Ecto neural progenitor cell (in vitro differentiated cells): ENCODE measurements at regions not wholly inside any gene's neighbourhood (a gene's known extent, or its start where the extent isn't known, plus 50 kb on each side); places are given as distances from the start of the nearest gene placed in this dataset.

Experiments
- DNase-seq: peaks from one replicate; pipeline ENCODE4 v3.0.0-alpha.2; 2018; ENCODE audit warnings: low spot score

- DNase-seq: no peak
Observed at GRCh38 chr4:15130441-15130840, 128.2 kb downstream of the CPEB2 start.

DNA sequence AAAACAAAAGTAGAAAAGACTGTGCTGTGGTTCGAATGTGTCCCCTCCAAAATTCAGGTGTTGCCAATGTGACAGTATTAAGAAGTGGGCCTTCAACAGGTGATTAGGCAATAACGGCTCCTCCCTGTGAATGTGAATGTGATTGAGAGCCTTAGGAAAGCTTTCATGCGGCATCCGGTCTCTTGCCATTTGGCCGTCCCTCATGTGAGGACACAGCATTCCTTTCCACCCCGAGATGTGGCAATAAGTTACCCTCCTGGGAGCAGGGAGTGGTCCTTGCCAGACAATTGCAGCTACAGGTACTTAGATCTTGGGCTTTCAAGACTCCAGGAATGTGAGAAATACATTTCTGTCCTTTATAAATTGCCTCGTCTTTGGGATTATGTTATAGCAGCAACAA, 129.3 kb downstream of the CPEB2 start:
- no peak for DNase-seq

GRCh38 chr4:15132739-15133138, 130.5 kb downstream of the CPEB2 start:
- DNase-seq: no peak

DNA sequence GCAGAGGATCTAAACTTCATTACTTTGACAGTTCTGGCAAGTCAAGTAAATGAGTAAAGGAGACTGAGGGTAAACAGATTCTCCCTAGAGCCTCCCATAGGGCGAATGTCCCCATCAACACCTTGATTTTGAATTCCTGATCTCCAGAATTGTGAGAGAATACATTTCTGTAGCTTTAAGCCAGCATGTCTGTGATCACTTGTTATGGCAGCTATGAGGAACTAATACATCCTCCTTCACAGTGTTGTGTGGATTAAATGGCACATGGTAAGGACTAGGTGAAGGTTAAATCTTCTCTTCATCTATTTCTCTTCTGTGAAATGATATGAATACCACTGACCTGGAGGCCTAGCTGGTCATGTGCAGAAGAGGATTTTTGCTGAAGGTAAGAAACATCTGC, 137.3 kb downstream of the CPEB2 start:
- DNase-seq: no peak

DNA sequence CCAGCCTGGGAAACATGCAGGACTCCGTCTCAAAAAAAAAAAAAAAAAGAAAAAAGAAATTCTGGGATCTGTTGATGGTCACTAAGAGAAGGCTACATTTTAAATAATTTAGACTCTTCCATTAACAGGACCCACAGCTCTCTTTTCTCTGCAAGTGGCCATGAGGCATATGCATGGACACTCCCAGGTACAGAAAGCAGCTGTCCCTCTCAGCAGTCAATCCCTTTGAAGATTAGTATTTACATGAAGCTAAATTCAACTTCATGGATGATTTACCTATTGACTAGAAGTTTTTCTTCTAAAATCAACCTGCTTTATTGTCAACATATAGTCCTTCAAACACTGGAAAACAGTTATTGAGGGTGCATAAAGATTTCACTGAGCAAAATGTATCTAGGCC, 139.9 kb downstream of the CPEB2 start:
- no peak for DNase-seq

DNA sequence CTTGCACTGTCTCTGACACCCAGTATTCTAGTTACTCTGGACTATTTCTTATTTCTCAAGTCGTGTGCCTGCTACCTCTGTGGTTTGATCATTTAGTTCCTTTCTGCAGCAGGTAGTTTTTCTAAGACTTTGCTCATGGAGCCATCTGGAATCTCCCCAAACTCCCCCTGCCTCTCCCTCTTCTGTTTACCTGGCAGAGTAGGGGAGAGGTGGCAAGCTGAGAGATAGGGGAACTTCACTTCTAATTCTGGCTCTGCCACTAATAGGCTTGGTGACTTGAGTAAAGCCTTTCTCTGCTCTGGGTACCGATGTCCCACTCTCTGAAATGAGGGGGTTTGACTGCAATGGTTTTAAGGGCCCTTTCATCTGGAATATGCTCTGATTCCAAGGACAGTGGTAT, 141.3 kb downstream of the CPEB2 start:
- no peak for DNase-seq

GRCh38 chr4:15144249-15144966, 142.1 kb downstream of the CPEB2 start:
- no peak for DNase-seq

- no peak for DNase-seq
Observed at GRCh38 chr4:15144967-15145295, 142.7 kb downstream of the CPEB2 start.

- no peak for DNase-seq
Observed at GRCh38 chr4:15145709-15146108, 143.4 kb downstream of the CPEB2 start.

DNA sequence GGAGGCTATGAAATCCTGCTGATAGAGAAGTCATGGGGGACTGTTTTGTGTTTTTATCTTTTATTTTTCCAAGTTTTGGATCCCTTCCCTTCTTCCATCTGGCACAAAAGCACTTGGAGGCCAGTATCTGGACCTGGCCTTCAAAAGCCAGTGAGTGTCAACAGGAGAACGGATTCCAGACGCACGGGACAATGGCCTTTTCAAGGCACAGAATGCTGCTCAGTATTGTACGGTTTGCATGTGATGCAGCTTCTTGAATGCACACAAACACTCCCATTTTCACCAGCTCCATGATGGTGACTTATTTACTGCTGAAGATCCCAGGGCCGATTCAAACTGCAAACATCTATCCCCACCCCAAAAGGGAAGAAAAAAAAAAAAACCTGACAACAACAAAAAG, 145.4 kb downstream of the CPEB2 start:
- no peak for DNase-seq

DNA sequence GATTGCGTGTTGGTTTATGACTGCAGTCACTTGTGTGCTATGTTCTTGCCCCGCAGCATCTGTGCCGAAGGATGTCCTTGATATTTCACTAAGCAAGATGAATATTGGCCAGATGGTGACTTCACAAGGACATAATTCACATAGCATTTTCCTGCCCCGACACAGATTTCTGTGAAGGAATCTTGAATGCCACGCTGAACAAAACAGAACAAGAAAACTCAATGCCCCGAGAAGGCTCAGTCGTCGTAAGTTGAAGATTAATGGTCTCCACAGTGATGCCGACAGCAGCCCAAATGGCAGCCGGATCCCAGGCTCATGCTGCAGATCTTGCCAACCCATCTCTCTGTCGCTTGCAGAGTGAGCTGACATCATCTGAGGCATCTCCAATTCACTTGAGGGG, 145.9 kb downstream of the CPEB2 start:
- DNase-seq: no peak

DNA sequence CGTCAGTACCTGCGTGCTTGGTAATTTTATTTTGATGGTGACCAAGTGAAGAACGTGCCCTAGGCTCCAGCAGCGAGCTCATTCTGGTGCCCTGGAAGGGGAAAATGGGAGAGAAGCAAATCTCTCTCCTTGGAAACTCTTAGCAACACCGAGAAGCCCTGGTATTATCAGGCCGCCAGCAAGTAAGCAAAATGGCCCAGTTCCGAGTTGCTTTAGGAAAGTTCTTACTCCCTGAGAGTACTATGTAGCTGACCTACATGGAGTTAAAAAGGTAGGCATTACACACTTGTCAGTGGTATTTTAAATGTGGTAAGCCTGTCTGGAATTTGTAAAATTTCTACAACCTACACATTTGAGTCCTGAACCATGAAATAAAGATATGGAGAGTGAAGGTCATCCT, 146.4 kb downstream of the CPEB2 start:
- no peak for DNase-seq

GRCh38 chr4:15149234-15149838, 147.1 kb downstream of the CPEB2 start:
- DNase-seq: no peak

DNA sequence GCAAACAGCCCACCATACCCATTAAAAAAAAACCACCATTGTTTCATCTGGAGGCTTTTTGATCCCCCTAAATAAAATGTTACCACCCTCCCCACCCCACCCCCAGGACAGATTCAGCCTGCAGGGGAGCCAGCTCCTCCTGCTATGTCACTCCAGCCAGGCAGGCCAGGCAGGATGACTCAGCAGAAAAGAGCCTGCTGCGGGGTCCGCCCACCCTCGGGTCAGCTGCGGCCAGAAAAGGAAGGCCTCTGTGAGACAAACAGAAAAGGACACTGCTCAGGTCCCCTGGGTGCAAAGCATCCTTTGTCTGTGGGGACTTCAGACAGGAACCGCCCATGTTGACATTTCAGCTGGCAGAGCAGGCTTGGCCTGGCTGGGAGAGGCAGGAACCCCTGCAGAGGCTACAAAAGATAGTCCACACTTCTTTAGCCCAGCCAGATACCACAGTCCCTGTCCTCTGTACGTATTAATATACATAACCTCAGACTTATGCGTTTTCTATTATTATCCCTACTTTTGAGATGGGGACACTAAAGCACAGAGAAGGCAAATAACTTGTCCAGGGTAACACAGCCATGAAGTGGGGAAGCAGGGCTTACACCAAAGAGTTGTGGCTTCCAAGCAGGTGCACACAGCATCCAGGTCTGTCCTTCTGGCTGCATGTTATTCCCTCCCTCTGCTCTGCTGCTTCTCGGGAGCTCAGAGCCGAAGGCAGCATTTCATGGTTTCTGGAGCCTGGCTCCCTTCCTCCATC, 147.7 kb downstream of the CPEB2 start:
- DNase-seq: peak; percentile 80

GRCh38 chr4:15150631-15151030, 148.3 kb downstream of the CPEB2 start:
- DNase-seq: no peak

DNA sequence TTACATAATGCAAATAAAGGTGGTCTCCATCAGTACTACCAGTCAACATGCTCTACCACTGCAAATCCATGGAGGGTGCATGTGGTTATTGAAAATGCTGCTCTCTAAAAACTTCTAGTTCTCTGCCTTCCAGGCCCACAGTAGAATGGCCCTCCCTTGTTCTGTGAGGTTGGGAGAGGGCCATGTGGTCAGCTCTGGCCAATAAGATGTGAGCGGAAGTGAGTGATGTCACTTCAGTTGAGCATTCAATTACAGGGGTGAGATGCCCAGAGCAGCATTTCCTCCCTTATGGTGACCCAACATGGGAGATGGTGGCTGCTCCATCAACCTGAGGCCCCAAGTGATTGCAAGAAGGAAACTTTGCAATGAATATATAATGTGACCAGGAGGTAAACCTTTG, 148.8 kb downstream of the CPEB2 start:
- no peak for DNase-seq

DNA sequence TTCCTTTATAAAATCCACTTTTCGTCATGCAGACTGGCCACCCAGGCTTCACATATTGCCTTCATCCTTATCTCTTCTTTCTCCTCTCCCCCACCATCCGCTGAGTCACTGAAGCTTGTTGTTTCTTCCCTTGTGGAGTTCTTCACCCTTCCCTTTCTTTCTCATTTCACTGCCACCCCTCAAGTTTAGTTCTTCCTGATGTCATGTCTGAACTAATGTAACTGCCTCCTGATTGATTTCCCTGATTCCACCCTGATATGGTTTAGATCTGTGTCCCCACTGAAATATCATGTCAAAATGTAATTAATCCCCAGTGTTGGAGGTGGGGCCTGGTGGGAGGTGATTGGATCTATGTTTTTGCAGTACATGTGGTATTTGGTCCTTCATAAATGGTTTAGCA, 151.4 kb downstream of the CPEB2 start:
- no peak for DNase-seq

GRCh38 chr4:15158406-15159091, 156.3 kb downstream of the CPEB2 start:
- DNase-seq: peak; percentile 61

- no peak for DNase-seq
Observed at GRCh38 chr4:15159477-15160019, 157.3 kb downstream of the CPEB2 start.

DNA sequence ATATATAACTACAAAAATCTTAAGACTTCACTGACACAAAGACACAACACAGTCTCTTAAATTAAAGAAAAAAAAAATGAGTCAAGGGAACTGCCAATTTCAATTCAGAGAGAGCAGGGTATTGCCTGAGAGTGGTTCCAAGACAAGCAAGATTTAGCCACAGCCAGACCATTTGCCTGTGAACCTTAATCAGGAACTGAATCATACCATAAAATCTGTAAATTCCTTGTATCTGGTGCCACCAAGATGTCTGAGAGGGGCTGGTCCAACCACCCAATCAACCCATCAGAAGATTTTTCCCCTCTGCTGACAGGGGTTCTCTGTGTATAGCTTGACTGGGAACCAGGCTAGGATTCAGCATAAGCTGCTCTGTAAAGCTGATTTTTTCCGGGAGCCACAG, 159.2 kb downstream of the CPEB2 start:
- no peak for DNase-seq

GRCh38 chr4:15162046-15162445, 159.8 kb downstream of the CPEB2 start:
- DNase-seq: no peak

- no peak for DNase-seq
Observed at GRCh38 chr4:15162465-15163283, 160.4 kb downstream of the CPEB2 start.
